ENCODE measurements at regions not wholly inside any gene's neighbourhood (a gene's known extent, or its start where the extent isn't known, plus 50 kb on each side); places are given as distances from the start of the nearest gene placed in this dataset.

GRCh38 chr6:166009385-166010031, 158.1 kb downstream of the TBXT start:
- no peak for DNase-seq (ENCODE audit: low read depth)

GRCh38 chr6:166008441-166009369, 158.9 kb downstream of the TBXT start:
- no peak for DNase-seq (ENCODE audit: low read depth)

GRCh38 chr6:166007349-166008263, 160.0 kb downstream of the TBXT start:
- DNase-seq (ENCODE audit: low read depth), result no peak

GRCh38 chr6:166006900-166007301, 160.8 kb downstream of the TBXT start:
- no peak for DNase-seq (ENCODE audit: low read depth)

- DNase-seq (ENCODE audit: low read depth), result no peak
Measured at GRCh38 chr6:166005944-166006899, 161.4 kb downstream of the TBXT start.

GRCh38 chr6:166005401-166005943, 162.2 kb downstream of the TBXT start:
- no peak for DNase-seq (ENCODE audit: low read depth)

- no peak for DNase-seq (ENCODE audit: low read depth)
Measured at GRCh38 chr6:166004876-166005275, 162.8 kb downstream of the TBXT start.

- no peak for DNase-seq (ENCODE audit: low read depth)
Measured at GRCh38 chr6:166004471-166004870, 163.2 kb downstream of the TBXT start.

- DNase-seq (ENCODE audit: low read depth), result no peak
Measured at GRCh38 chr6:166003569-166003968, 164.1 kb downstream of the TBXT start.

GRCh38 chr6:166001359-166001758, 166.3 kb downstream of the TBXT start:
- DNase-seq (ENCODE audit: low read depth), result no peak

GRCh38 chr6:165999279-165999678, 168.4 kb downstream of the TBXT start:
- no peak for DNase-seq (ENCODE audit: low read depth)

GRCh38 chr6:165998072-165998471, 169.6 kb downstream of the TBXT start:
- no peak for DNase-seq (ENCODE audit: low read depth)

- DNase-seq (ENCODE audit: low read depth), result no peak
Measured at GRCh38 chr6:165991341-165991740, 176.3 kb downstream of the TBXT start.

- no peak for DNase-seq (ENCODE audit: low read depth)
Measured at GRCh38 chr6:165990216-165990615, 177.4 kb downstream of the TBXT start.

- no peak for DNase-seq (ENCODE audit: low read depth)
Measured at GRCh38 chr6:165988757-165989456, 178.7 kb downstream of the TBXT start.

GRCh38 chr6:165988302-165988756, 179.3 kb downstream of the TBXT start:
- DNase-seq (ENCODE audit: low read depth), result no peak

GRCh38 chr6:165987483-165988301, 180.0 kb downstream of the TBXT start:
- no peak for DNase-seq (ENCODE audit: low read depth)

GRCh38 chr6:165986914-165987482, 180.7 kb downstream of the TBXT start:
- no peak for DNase-seq (ENCODE audit: low read depth)

Data from CMK (cell line).